ENCODE measurements at regions not wholly inside any gene's neighbourhood (a gene's known extent, or its start where the extent isn't known, plus 50 kb on each side); places are given as distances from the start of the nearest gene placed in this dataset.

DNA sequence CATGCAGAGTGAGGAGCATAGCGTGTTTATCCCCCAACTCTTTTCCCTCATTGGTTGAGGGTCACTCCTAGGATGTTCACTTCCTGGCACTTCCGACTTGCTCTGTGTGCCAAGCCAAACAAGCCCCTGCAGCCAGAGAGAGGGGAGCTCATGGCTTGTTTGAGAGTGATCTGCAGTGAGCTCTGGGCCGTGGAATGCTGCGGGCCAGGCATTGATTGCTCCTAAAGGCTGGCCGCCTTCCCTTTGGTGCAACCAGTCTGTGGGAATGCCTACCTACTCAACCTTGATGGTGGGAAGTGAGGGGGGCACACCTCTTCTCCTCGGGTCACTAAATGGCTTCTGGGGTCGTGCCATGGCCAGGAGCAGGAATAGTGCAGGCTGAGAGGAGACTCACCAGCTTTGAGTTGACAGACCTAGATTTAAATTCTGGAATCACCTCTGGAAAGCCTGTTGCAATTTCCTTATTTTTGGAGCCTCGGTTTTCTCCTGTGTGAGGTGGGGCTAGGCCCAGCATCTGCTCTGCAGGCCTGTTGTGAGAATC, 152.0 kb upstream of the STX18 start:
- no peaks in the 10 kb centered on the region; a peak in 1 of 5 replicates for H3K4me1 ChIP-seq (replicated peaks in 1 of 2; ENCODE audit: control insufficient read depth in 2 of 2, insufficient read depth in 2 of 2, low read length in 2 of 2)
- ChIA-PET CTCF (ENCODE audit: low intra/inter-chr PET ratio) (no interaction called here), POLR2A (interaction anchor here (1.0 kb wide), 1 partner anchor 92 kb away, joined by 3 read pairs; no protein-coding TSS in a partner anchor)
- H3K4me3 ChIP-seq, result no peak overlapping the region
- no peaks in the 10 kb centered on the region for H4K20me1 ChIP-seq (replicated peaks; ENCODE audit: control insufficient read depth, insufficient read depth, low read length)
- no peaks in the 10 kb centered on the region for H3K79me2 ChIP-seq (ENCODE audit: control insufficient read depth, insufficient read depth, low read length)
- FAIRE-seq (no peak), ATAC-seq (no peak), DNase-seq (ENCODE audit: extremely low read depth in 1 of 4, low spot score in 3 of 4) (no peak)
- no peak overlapping the region for H3K27ac ChIP-seq (ENCODE audit: extremely low read depth, low read depth, low read length)
- no peaks in the 10 kb centered on the region for H3K9me1 ChIP-seq (ENCODE audit: control insufficient read depth, insufficient read depth, low read length)
- no peak for TF ChIP-seq SFPQ (IDR thresholded peaks at IDR 0.05; ENCODE audit: low read depth, low read length)
- no peak overlapping the region for H3K4me2 ChIP-seq (ENCODE audit: insufficient read depth, low read length)
- BruUV-seq (replicated peaks), result no TSS peak
- no peak overlapping the region for H3K9ac ChIP-seq (ENCODE audit: insufficient read depth in 1 of 2, low read depth in 2 of 2, low read length in 2 of 2)
- no peak overlapping the region for H2AFZ ChIP-seq (ENCODE audit: low read depth, low read length)
- H3K9me3 ChIP-seq (replicated peaks; ENCODE audit: control insufficient read depth, insufficient read depth, low read depth, low read length), result no peaks in the 10 kb centered on the region
- WGBS (ENCODE audit: insufficient coverage, low coverage, missing lambda C conversion rate), result 6% methylated on average over 8 of the region's 8 CpGs
- peaks cover 3 to 31% of the 10 kb centered on the region in 2 experiments; a peak in 2 of 5 replicates for H3K27me3 ChIP-seq (ENCODE audit: control insufficient read depth in 2 of 2, insufficient read depth in 2 of 2, low read length in 2 of 2)
- in situ Hi-C loops (cut with MboI) (no loop called here), intact Hi-C loops (cut with micrococcal nuclease) (no loop called here)
- H3K36me3 ChIP-seq (ENCODE audit: control insufficient read depth, insufficient read depth, low read length), result no peaks in the 10 kb centered on the region

DNA sequence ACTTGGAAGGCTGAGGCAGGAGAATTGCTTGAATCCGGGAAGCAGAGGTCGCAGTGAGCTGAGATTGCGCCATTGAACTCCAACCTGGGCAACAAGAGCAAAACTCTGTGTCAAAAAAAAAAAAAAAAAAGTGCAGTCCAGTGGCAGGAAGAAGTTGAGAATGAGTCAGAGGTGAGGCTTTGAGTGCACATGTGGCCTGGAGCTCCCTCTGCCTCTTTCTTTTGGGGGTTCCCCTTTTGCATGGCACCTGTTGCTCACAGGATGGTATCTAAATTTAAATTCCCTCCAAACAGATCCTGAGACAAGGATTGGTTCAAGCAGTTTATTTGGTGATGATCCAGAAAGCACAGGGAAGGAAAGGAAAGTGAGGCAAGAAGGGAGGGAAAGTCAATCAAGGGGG, 151.4 kb upstream of the STX18 start:
- Histone ChIP-seq H3K4me3 (no peak overlapping the region), H3K27ac (ENCODE audit: extremely low read depth, low read depth, low read length) (no peak overlapping the region), H3K9ac (ENCODE audit: insufficient read depth in 1 of 2, low read depth in 2 of 2, low read length in 2 of 2) (no peak overlapping the region), H2AFZ (ENCODE audit: low read depth, low read length) (no peak overlapping the region), H3K36me3 (ENCODE audit: control insufficient read depth, insufficient read depth, low read length) (no peaks in the 10 kb centered on the region), H3K4me1 (replicated peaks in 1 of 2; ENCODE audit: control insufficient read depth in 2 of 2, insufficient read depth in 2 of 2, low read length in 2 of 2) (no peaks in the 10 kb centered on the region; a peak in 1 of 5 replicates), H3K27me3 (ENCODE audit: control insufficient read depth in 2 of 2, insufficient read depth in 2 of 2, low read length in 2 of 2) (peaks cover 4 to 36% of the 10 kb centered on the region in 2 experiments; a peak in 2 of 5 replicates), H3K9me3 (replicated peaks; ENCODE audit: control insufficient read depth, insufficient read depth, low read depth, low read length) (no peaks in the 10 kb centered on the region), H3K4me2 (ENCODE audit: insufficient read depth, low read length) (no peak overlapping the region), H3K9me1 (ENCODE audit: control insufficient read depth, insufficient read depth, low read length) (no peaks in the 10 kb centered on the region), H3K79me2 (ENCODE audit: control insufficient read depth, insufficient read depth, low read length) (no peaks in the 10 kb centered on the region), H4K20me1 (replicated peaks; ENCODE audit: control insufficient read depth, insufficient read depth, low read length) (no peaks in the 10 kb centered on the region)
- ATAC-seq, result no peak
- in situ Hi-C loops (cut with MboI), result no loop called here
- FAIRE-seq, result no peak
- ChIA-PET CTCF (ENCODE audit: low intra/inter-chr PET ratio) (no interaction called here), POLR2A (interaction anchor here (1.0 kb wide), 1 partner anchor 92 kb away, joined by 3 read pairs; no protein-coding TSS in a partner anchor)
- intact Hi-C loops (cut with micrococcal nuclease), result no loop called here
- BruUV-seq (replicated peaks), result no TSS peak
- no peak for DNase-seq (ENCODE audit: extremely low read depth in 1 of 4, low spot score in 3 of 4)
- WGBS (ENCODE audit: insufficient coverage, low coverage, missing lambda C conversion rate), result 0% methylated on average over 2 of the region's 3 CpGs
- TF ChIP-seq, protein P1, sequence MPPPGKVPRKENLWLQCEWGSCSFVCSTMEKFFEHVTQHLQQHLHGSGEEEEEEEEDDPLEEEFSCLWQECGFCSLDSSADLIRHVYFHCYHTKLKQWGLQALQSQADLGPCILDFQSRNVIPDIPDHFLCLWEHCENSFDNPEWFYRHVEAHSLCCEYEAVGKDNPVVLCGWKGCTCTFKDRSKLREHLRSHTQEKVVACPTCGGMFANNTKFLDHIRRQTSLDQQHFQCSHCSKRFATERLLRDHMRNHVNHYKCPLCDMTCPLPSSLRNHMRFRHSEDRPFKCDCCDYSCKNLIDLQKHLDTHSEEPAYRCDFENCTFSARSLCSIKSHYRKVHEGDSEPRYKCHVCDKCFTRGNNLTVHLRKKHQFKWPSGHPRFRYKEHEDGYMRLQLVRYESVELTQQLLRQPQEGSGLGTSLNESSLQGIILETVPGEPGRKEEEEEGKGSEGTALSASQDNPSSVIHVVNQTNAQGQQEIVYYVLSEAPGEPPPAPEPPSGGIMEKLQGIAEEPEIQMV (tag; conservative IDR thresholded peaks at IDR 0.05; ENCODE audit: low read depth), result no peak
- TF ChIP-seq ZNF384 (IDR thresholded peaks at IDR 0.05; ENCODE audit: low read depth, low read length), result 0 out of 2 replicates have a peak, but pooled peaks have one; percentile 43
- no peak for TF ChIP-seq ZBTB12 (CRISPR knock-in tag; IDR thresholded peaks at IDR 0.05)
- TF ChIP-seq ARID3A (IDR thresholded peaks at IDR 0.05; ENCODE audit: borderline replicate concordance, low read depth, low read length), result no peak
- TF ChIP-seq KHSRP (IDR thresholded peaks at IDR 0.05), result no peak
- no peak for TF ChIP-seq MEF2A (IDR thresholded peaks at IDR 0.05; ENCODE audit: control insufficient read depth, low read depth, low read length)

Measured in K562 (cell line).